Fibroblast of lung (primary cell): ENCODE measurements at regions not wholly inside any gene's neighbourhood (a gene's known extent, or its start where the extent isn't known, plus 50 kb on each side); places are given as distances from the start of the nearest gene placed in this dataset.

Experiments used
- DNase-seq, 2 donors: peaks; one replicate each; pipeline versions ENCODE4 v3.0.0 to v3.0.0-alpha.2; 2010; ENCODE audit warnings: low read depth in 2 of 2
- H2AFZ ChIP-seq: 2 replicates; pipeline ENCODE4 v1.5.1; 2012; ENCODE audit warnings: low read length, control low read depth, inconsistent platforms
- H3K27ac ChIP-seq: 2 replicates; pipeline ENCODE4 v1.5.1; 2011; ENCODE audit warnings: low read length, control low read depth; ENCODE audit not compliant: insufficient read depth
- H3K27me3 ChIP-seq: 2 replicates; pipeline ENCODE4 v1.5.1; 2011; ENCODE audit warnings: mild to moderate bottlenecking, low read length; ENCODE audit not compliant: control insufficient read depth, insufficient read depth
- H3K36me3 ChIP-seq: 2 replicates; pipeline ENCODE4 v1.5.1; 2011; ENCODE audit warnings: low read length; ENCODE audit not compliant: control insufficient read depth, insufficient read depth
- H3K4me1 ChIP-seq: 2 replicates; pipeline ENCODE4 v1.5.1; 2011; ENCODE audit warnings: low read length; ENCODE audit not compliant: control insufficient read depth, insufficient read depth; ENCODE audit errors: extremely low read depth
- H3K4me2 ChIP-seq: 2 replicates; pipeline ENCODE4 v1.5.1; 2011; ENCODE audit warnings: low read length, control low read depth; ENCODE audit not compliant: insufficient read depth; ENCODE audit errors: extremely low read depth
- H3K4me3 ChIP-seq, 4 experiments: fragments of 200-600 bp in 1 of 4; sonication (generic) in 1 of 4; replicated peaks in 1 of 4; 2 replicates each; pipeline ENCODE4 v1.5.1; 2011 to 2016; ENCODE audit warnings: low read length in 4 of 4, low read depth in 3 of 4, mild to moderate bottlenecking in 3 of 4, control low read depth in 2 of 4, inconsistent platforms in 1 of 4, mixed read lengths in 1 of 4; ENCODE audit not compliant: insufficient read depth in 1 of 4; ENCODE audit errors: control extremely low read depth in 1 of 4
- H3K79me2 ChIP-seq: 2 replicates; pipeline ENCODE4 v1.5.1; 2012; ENCODE audit warnings: mild to moderate bottlenecking, low read length, inconsistent platforms; ENCODE audit not compliant: control insufficient read depth, insufficient read depth
- H3K9ac ChIP-seq: 2 replicates; pipeline ENCODE4 v1.5.1; 2011; ENCODE audit warnings: mild to moderate bottlenecking, low read length, control low read depth; ENCODE audit not compliant: insufficient read depth
- H3K9me3 ChIP-seq: 2 replicates; pipeline ENCODE4 v1.5.1; 2012; ENCODE audit warnings: low read depth, low read length; ENCODE audit not compliant: control insufficient read depth, insufficient read depth
- H4K20me1 ChIP-seq: 2 replicates; pipeline ENCODE4 v1.5.1; 2011; ENCODE audit warnings: low read length; ENCODE audit not compliant: control insufficient read depth, insufficient read depth; ENCODE audit errors: extremely low read depth
- CTCF ChIP-seq, 2 donors: IDR thresholded peaks in 1 of 2; conservative IDR thresholded peaks in 1 of 2; 1 replicate in 1 of 2; 2 replicates in 1 of 2; pipeline ENCODE4 v1.5.1; 2011 to 2012; ENCODE audit warnings: low read length in 2 of 2, control low read depth in 1 of 2, inconsistent platforms in 1 of 2, low read depth in 1 of 2, mild to moderate bottlenecking in 1 of 2
- EZH2 ChIP-seq: IDR thresholded peaks from 2 replicates; pipeline ENCODE4 v1.5.1; 2012; ENCODE audit warnings: low read length, control low read depth, mild to moderate bottlenecking; ENCODE audit errors: missing control alignments

- DNase-seq, result no peak
- Histone ChIP-seq H3K27me3 (no peaks in the 10 kb centered on the region), H3K36me3 (no peaks in the 10 kb centered on the region), H3K4me2 (no peak overlapping the region), H3K9me3 (no peaks in the 10 kb centered on the region), H3K79me2 (no peaks in the 10 kb centered on the region), H2AFZ (no peak overlapping the region), H3K4me3 (no peak overlapping the region), H4K20me1 (no peaks in the 10 kb centered on the region), H3K27ac (no peak overlapping the region), H3K9ac (no peak overlapping the region), H3K4me1 (no peaks in the 10 kb centered on the region)
- TF ChIP-seq CTCF (conservative IDR thresholded peaks at IDR 0.05 in 1 of 2, IDR thresholded peaks at IDR 0.05 in 1 of 2; ENCODE audit: low read depth in 1 of 2, low read length in 2 of 2) (no peak), EZH2 (no peak)
These were observed 79.0 kb upstream of the TCF7L2 start for GRCh38 chr10:112871021-112871420.

GRCh38 chr10:112872728-112873127, 77.3 kb upstream of the TCF7L2 start:
- no peak for DNase-seq
- H3K79me2 ChIP-seq, result no peaks in the 10 kb centered on the region
- no peaks in the 10 kb centered on the region for H3K36me3 ChIP-seq
- no peaks in the 10 kb centered on the region for H3K27me3 ChIP-seq
- TF ChIP-seq EZH2 (no peak), CTCF (conservative IDR thresholded peaks at IDR 0.05 in 1 of 2, IDR thresholded peaks at IDR 0.05 in 1 of 2; ENCODE audit: low read depth in 1 of 2, low read length in 2 of 2) (peak; percentile 18 to 37)
- no peaks in the 10 kb centered on the region for H3K4me1 ChIP-seq
- no peaks in the 10 kb centered on the region for H4K20me1 ChIP-seq
- H3K4me2 ChIP-seq, result no peak overlapping the region
- H3K9ac ChIP-seq, result no peak overlapping the region
- no peak overlapping the region for H2AFZ ChIP-seq
- H3K4me3 ChIP-seq, result no peak overlapping the region
- no peak overlapping the region for H3K27ac ChIP-seq
- H3K9me3 ChIP-seq, result no peaks in the 10 kb centered on the region

DNA sequence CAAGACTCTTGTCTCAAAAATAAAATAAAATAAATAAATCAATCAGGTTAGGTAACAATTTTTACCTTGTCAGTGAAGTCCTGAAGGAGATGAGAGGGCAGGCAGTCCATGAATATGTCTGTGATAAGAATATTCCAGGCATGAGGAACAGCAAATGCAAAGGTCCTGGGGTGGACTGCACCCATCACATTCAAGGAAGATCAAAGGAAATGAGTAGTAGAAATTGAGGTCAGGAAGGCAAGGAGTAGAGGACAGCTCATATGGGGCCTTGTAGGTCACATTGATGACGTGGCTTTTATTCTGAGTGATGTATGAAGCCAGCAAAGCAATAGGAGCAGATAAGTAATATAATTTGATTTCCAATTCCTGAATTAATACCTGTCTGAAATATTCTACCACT, 76.5 kb upstream of the TCF7L2 start:
- Histone ChIP-seq H4K20me1 (no peaks in the 10 kb centered on the region), H3K79me2 (no peaks in the 10 kb centered on the region), H3K4me3 (no peak overlapping the region), H3K4me2 (no peak overlapping the region), H3K9me3 (no peaks in the 10 kb centered on the region), H3K27me3 (no peaks in the 10 kb centered on the region), H3K36me3 (no peaks in the 10 kb centered on the region), H3K4me1 (no peaks in the 10 kb centered on the region), H2AFZ (no peak overlapping the region), H3K27ac (no peak overlapping the region), H3K9ac (no peak overlapping the region)
- no peak for TF ChIP-seq EZH2
- no peak for TF ChIP-seq CTCF (conservative IDR thresholded peaks at IDR 0.05 in 1 of 2, IDR thresholded peaks at IDR 0.05 in 1 of 2; ENCODE audit: low read depth in 1 of 2, low read length in 2 of 2)
- no peak for DNase-seq
